Nephron progenitor cell (in vitro differentiated cells): ENCODE measurements at regions not wholly inside any gene's neighbourhood (a gene's known extent, or its start where the extent isn't known, plus 50 kb on each side); places are given as distances from the start of the nearest gene placed in this dataset.

Experiments used
- DNase-seq: peaks from one replicate; pipeline ENCODE4 v3.0.0; 2021
- H3K27ac Mint-ChIP-seq: 2 replicates; pipeline ENCODE4 v1.8.0; 2021; ENCODE audit warnings: mild to moderate bottlenecking, moderate library complexity, mixed read lengths
- H3K27me3 Mint-ChIP-seq: 2 replicates; pipeline ENCODE4 v1.8.0; 2021; ENCODE audit warnings: mild to moderate bottlenecking, low read depth, mixed read lengths; ENCODE audit not compliant: poor library complexity
- H3K36me3 Mint-ChIP-seq: 2 replicates; pipeline ENCODE4 v1.8.0; 2021; ENCODE audit warnings: low read depth, mixed read lengths
- H3K4me1 Mint-ChIP-seq: 2 replicates; pipeline ENCODE4 v1.8.0; 2021; ENCODE audit warnings: mixed read lengths
- H3K4me3 Mint-ChIP-seq: 2 replicates; pipeline ENCODE4 v1.8.0; 2021; ENCODE audit warnings: mild to moderate bottlenecking, moderate library complexity, mixed read lengths
- H3K9me3 Mint-ChIP-seq: 2 replicates; pipeline ENCODE4 v1.8.0; 2021; ENCODE audit warnings: mild to moderate bottlenecking, moderate library complexity, mixed read lengths
- TF ChIP-seq, protein P1 (sequence below): fragments of 200-600 bp; sonication (generic); IDR thresholded peaks from 2 replicates; pipeline ENCODE4 v1.5.0; 2021; ENCODE audit warnings: antibody characterized with exemption

DNA sequence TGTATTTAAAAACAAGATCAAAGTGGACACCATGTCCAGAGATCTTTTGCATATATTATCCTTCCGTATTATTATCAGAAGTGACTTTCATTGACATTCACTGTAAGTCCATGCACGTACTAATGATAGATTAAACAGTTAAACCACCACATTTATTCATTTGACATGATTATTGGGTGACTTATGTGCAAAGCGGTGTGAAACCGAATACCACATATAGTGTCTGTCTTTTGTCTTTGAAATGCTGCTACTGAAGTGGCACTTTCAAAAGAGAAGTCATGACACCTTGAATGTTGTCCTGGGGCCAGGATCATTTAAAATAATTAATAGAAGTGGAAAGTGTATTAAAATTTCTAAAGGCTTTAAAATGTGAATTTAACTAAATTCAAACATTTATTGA lies 100.1 kb downstream of the ERCC5 start:
- no peak for DNase-seq
- Mint-ChIP-seq H3K4me1 (no peaks in the 10 kb centered on the region), H3K4me3 (no peak overlapping the region), H3K9me3 (no peaks in the 10 kb centered on the region), H3K27me3 (peaks cover 3% of the 10 kb centered on the region), H3K36me3 (no peaks in the 10 kb centered on the region), H3K27ac (no peak overlapping the region)
- TF ChIP-seq, protein P1, sequence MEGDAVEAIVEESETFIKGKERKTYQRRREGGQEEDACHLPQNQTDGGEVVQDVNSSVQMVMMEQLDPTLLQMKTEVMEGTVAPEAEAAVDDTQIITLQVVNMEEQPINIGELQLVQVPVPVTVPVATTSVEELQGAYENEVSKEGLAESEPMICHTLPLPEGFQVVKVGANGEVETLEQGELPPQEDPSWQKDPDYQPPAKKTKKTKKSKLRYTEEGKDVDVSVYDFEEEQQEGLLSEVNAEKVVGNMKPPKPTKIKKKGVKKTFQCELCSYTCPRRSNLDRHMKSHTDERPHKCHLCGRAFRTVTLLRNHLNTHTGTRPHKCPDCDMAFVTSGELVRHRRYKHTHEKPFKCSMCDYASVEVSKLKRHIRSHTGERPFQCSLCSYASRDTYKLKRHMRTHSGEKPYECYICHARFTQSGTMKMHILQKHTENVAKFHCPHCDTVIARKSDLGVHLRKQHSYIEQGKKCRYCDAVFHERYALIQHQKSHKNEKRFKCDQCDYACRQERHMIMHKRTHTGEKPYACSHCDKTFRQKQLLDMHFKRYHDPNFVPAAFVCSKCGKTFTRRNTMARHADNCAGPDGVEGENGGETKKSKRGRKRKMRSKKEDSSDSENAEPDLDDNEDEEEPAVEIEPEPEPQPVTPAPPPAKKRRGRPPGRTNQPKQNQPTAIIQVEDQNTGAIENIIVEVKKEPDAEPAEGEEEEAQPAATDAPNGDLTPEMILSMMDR: no peak

- Mint-ChIP-seq H3K9me3 (no peaks in the 10 kb centered on the region), H3K27me3 (peaks cover 3% of the 10 kb centered on the region), H3K4me3 (no peak overlapping the region), H3K27ac (no peak overlapping the region), H3K36me3 (no peaks in the 10 kb centered on the region), H3K4me1 (no peaks in the 10 kb centered on the region)
- DNase-seq: no peak
- TF ChIP-seq, protein P1: no peak
These were observed 99.5 kb downstream of the ERCC5 start for GRCh38 chr13:102945324-102945815.

DNA sequence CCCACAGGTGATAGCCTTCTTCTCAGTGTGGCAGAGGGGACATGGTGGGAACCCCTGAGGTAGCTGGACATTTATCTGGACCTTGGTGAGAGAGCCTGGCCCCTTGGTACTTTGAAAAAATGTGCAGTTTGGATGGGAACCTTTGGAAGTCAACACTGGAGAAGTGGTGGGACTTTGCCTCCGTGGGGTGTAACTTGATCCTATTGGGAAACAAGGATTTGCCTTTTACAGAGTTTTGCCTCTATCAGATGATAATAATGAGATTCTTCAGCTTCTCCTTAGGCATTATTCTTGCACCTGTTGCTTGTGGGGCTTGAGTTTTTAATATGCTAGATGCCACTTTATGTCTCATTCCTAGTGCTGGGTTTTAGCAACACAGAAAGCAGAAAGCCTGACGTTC lies 99.0 kb downstream of the ERCC5 start:
- H3K4me3 Mint-ChIP-seq: no peak overlapping the region
- H3K27me3 Mint-ChIP-seq: peaks cover 6% of the 10 kb centered on the region
- H3K9me3 Mint-ChIP-seq: no peaks in the 10 kb centered on the region
- H3K27ac Mint-ChIP-seq: no peak overlapping the region
- TF ChIP-seq, protein P1: no peak
- H3K4me1 Mint-ChIP-seq: no peaks in the 10 kb centered on the region
- no peaks in the 10 kb centered on the region for H3K36me3 Mint-ChIP-seq
- DNase-seq: no peak

- H3K4me1 Mint-ChIP-seq: no peaks in the 10 kb centered on the region
- H3K27me3 Mint-ChIP-seq: peaks cover 4% of the 10 kb centered on the region
- H3K9me3 Mint-ChIP-seq: no peaks in the 10 kb centered on the region
- H3K4me3 Mint-ChIP-seq: no peak overlapping the region
- TF ChIP-seq, protein P1: no peak
- no peak overlapping the region for H3K27ac Mint-ChIP-seq
- no peak for DNase-seq
- no peaks in the 10 kb centered on the region for H3K36me3 Mint-ChIP-seq
These were observed 94.9 kb downstream of the ERCC5 start for GRCh38 chr13:102940770-102941169.

DNA sequence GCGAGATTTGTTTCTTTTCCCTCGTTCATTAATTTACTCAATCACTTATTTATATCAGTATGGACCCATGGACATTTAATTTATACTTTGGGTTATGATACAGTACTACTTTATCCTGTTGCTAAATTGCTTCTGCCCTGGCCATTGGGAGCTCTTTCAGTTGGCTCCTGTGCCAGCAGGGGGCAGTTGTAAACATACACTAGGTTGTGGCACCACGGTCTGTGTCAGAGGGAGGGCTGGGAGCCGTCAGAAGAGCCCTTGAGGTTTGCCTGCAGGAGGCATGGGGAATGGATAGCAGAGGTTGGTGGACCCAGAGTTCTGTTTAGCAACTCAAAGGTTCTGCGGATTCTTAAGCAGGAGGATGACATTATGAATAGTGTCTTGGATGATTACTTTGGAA lies 94.3 kb downstream of the ERCC5 start:
- DNase-seq: no peak
- Mint-ChIP-seq H3K36me3 (no peaks in the 10 kb centered on the region), H3K9me3 (no peaks in the 10 kb centered on the region), H3K27me3 (peaks cover 4% of the 10 kb centered on the region), H3K4me3 (no peak overlapping the region), H3K4me1 (no peaks in the 10 kb centered on the region), H3K27ac (no peak overlapping the region)
- TF ChIP-seq, protein P1: no peak

- no peak overlapping the region for H3K27ac Mint-ChIP-seq
- H3K9me3 Mint-ChIP-seq: no peaks in the 10 kb centered on the region
- no peaks in the 10 kb centered on the region for H3K36me3 Mint-ChIP-seq
- H3K27me3 Mint-ChIP-seq: peaks cover 4% of the 10 kb centered on the region
- DNase-seq: no peak
- H3K4me3 Mint-ChIP-seq: no peak overlapping the region
- no peaks in the 10 kb centered on the region for H3K4me1 Mint-ChIP-seq
- TF ChIP-seq, protein P1: no peak
These were observed 90.1 kb downstream of the ERCC5 start for GRCh38 chr13:102935896-102936321.
